Caco-2 (cell line): ENCODE measurements at regions not wholly inside any gene's neighbourhood (a gene's known extent, or its start where the extent isn't known, plus 50 kb on each side); places are given as distances from the start of the nearest gene placed in this dataset.

ENCODE experiments used
- BruUV-seq: library from RNA; stranded (reverse); fragments of 400-500 nt; replicated peaks from 2 replicates; lab custom pipeline; 2021; lab: Mats Ljungman, UMichigan
- CTCF ChIA-PET: fragments of 300-600 bp; sonication (Branson Sonifier 250); formaldehyde crosslinking; loops from one replicate; lab custom pipeline; 2022; ENCODE audit warnings: antibody characterized with exemption; lab: Charles Lee
- POLR2A ChIA-PET: fragments of 300-600 bp; sonication (Branson Sonifier 250); formaldehyde crosslinking; loops from one replicate; lab custom pipeline; 2022; ENCODE audit warnings: antibody characterized with exemption; lab: Charles Lee
- DNase-seq, 2 experiments: peaks; one replicate each; pipeline versions ENCODE4 v3.0.0 to v3.0.0-alpha.2; 2020 to 2022
- H3K27me3 ChIP-seq: replicated peaks from 2 replicates; pipeline ENCODE4 v1.6.0; 2011; ENCODE audit warnings: low read length; ENCODE audit not compliant: control insufficient read depth, insufficient read depth
- H3K36me3 ChIP-seq: 2 replicates; pipeline ENCODE4 v1.5.1; 2011; ENCODE audit warnings: low read length; ENCODE audit not compliant: control insufficient read depth, insufficient read depth
- H3K4me1 ChIP-seq: fragments of 250-450 bp; sonication (Bioruptor Pico); 2 replicates; pipeline ENCODE4 v1.5.1; 2020; ENCODE audit warnings: mild to moderate bottlenecking
- H3K4me3 ChIP-seq: 2 replicates; pipeline ENCODE4 v1.5.1; 2011; ENCODE audit warnings: low read depth, mild to moderate bottlenecking, control low read depth, low read length
- H3K9me3 ChIP-seq: fragments of 250-450 bp; sonication (Bioruptor Pico); 2 replicates; pipeline ENCODE4 v1.5.1; 2020; ENCODE audit warnings: mild to moderate bottlenecking, moderate library complexity
- H3K27ac Mint-ChIP-seq: one replicate; pipeline ENCODE4 v1.8.0; 2022; ENCODE audit warnings: mixed read lengths; ENCODE audit not compliant: unreplicated experiment
- H3K27me3 Mint-ChIP-seq: one replicate; pipeline ENCODE4 v1.8.0; 2022; ENCODE audit warnings: mixed read lengths; ENCODE audit not compliant: insufficient read depth, unreplicated experiment
- H3K36me3 Mint-ChIP-seq: one replicate; pipeline ENCODE4 v1.8.0; 2022; ENCODE audit warnings: mild to moderate bottlenecking, mixed read lengths; ENCODE audit not compliant: insufficient read depth, unreplicated experiment
- H3K4me1 Mint-ChIP-seq: one replicate; pipeline ENCODE4 v1.8.0; 2022; ENCODE audit warnings: low read depth, mixed read lengths; ENCODE audit not compliant: unreplicated experiment
- H3K4me3 Mint-ChIP-seq: one replicate; pipeline ENCODE4 v1.8.0; 2022; ENCODE audit warnings: mild to moderate bottlenecking, moderate library complexity, mixed read lengths; ENCODE audit not compliant: unreplicated experiment
- H3K9me3 Mint-ChIP-seq: one replicate; pipeline ENCODE4 v1.8.0; 2022; ENCODE audit warnings: mixed read lengths; ENCODE audit not compliant: unreplicated experiment
- CTCF ChIP-seq, 2 experiments: fragments of 200-600 bp in 1 of 2; IDR thresholded peaks; 1 replicate in 1 of 2; 2 replicates in 1 of 2; pipeline versions ENCODE4 v1.5.1 to v1.8.0; 2011 to 2022; ENCODE audit warnings: antibody characterized with exemption in 1 of 2, control low read depth in 1 of 2, inconsistent platforms in 1 of 2, low read depth in 1 of 2, low read length in 1 of 2, mild to moderate bottlenecking in 1 of 2, moderate library complexity in 1 of 2; ENCODE audit not compliant: insufficient read depth in 1 of 2, severe bottlenecking in 1 of 2, unreplicated experiment in 1 of 2
- intact Hi-C: fragments of 100-400 bp; cut with micrococcal nuclease; formaldehyde crosslinking; loops from one replicate; pipeline ENCODE4 v1.10.0; 2022; ENCODE audit not compliant: unreplicated experiment

GRCh38 chr5:170168002-170168401 lies 62.3 kb downstream of the FOXI1 start:
- intact Hi-C loops = no loop called here
- peaks cover 4% of the 10 kb centered on the region for H3K27me3 Mint-ChIP-seq

GRCh38 chr5:170168797-170169196 lies 63.1 kb downstream of the FOXI1 start:
- no peaks in the 10 kb centered on the region for H3K36me3 Mint-ChIP-seq
- no peaks in the 10 kb centered on the region for H3K9me3 ChIP-seq

More at GRCh38 chr5:170168002-170168401, 62.3 kb downstream of the FOXI1 start:
- 0 out of 2 replicates have a peak, but pooled peaks cover 6% of the 10 kb centered on the region for H3K4me1 ChIP-seq
- H3K36me3 Mint-ChIP-seq = no peaks in the 10 kb centered on the region
- no peak overlapping the region for H3K27ac Mint-ChIP-seq
- no peaks in the 10 kb centered on the region for H3K36me3 ChIP-seq
- H3K4me3 Mint-ChIP-seq = no peak overlapping the region
- H3K9me3 ChIP-seq = no peaks in the 10 kb centered on the region
- CTCF ChIA-PET = interaction anchor here (0.6 kb wide), 1 partner anchor 12 kb away, joined by 9 read pairs; no protein-coding TSS in a partner anchor
- H3K27me3 ChIP-seq = no peaks in the 10 kb centered on the region
- no peaks in the 10 kb centered on the region for H3K9me3 Mint-ChIP-seq
- TF ChIP-seq CTCF (IDR thresholded peaks at IDR 0.05; ENCODE audit: insufficient read depth in 1 of 2, low read depth in 1 of 2, low read length in 1 of 2, severe bottlenecking in 1 of 2, unreplicated experiment in 1 of 2) = no peak
- POLR2A ChIA-PET = no interaction called here
- no peak overlapping the region for H3K4me3 ChIP-seq
- H3K4me1 Mint-ChIP-seq = no peaks in the 10 kb centered on the region
- no peak for DNase-seq
- no TSS peak for BruUV-seq

GRCh38 chr5:170169996-170170395 lies 62.8 kb upstream of the C5orf58 start:
- peaks cover 4% of the 10 kb centered on the region for H3K27me3 Mint-ChIP-seq
- CTCF ChIA-PET = no interaction called here
- no peak for TF ChIP-seq CTCF (IDR thresholded peaks at IDR 0.05; ENCODE audit: insufficient read depth in 1 of 2, low read depth in 1 of 2, low read length in 1 of 2, severe bottlenecking in 1 of 2, unreplicated experiment in 1 of 2)

More at GRCh38 chr5:170168797-170169196, 63.1 kb downstream of the FOXI1 start:
- ChIA-PET CTCF (no interaction called here), POLR2A (no interaction called here)
- no peak overlapping the region for H3K4me3 Mint-ChIP-seq
- intact Hi-C loops = no loop called here
- no peaks in the 10 kb centered on the region for H3K4me1 Mint-ChIP-seq
- H3K4me1 ChIP-seq = 0 out of 2 replicates have a peak, but pooled peaks cover under 1% of the 10 kb centered on the region
- no peak for TF ChIP-seq CTCF (IDR thresholded peaks at IDR 0.05; ENCODE audit: insufficient read depth in 1 of 2, low read depth in 1 of 2, low read length in 1 of 2, severe bottlenecking in 1 of 2, unreplicated experiment in 1 of 2)
- H3K4me3 ChIP-seq = no peak overlapping the region
- peaks cover 4% of the 10 kb centered on the region for H3K27me3 Mint-ChIP-seq
- H3K9me3 Mint-ChIP-seq = no peaks in the 10 kb centered on the region
- no peak for DNase-seq
- BruUV-seq = no TSS peak
- no peak overlapping the region for H3K27ac Mint-ChIP-seq
- H3K27me3 ChIP-seq = no peaks in the 10 kb centered on the region
- no peaks in the 10 kb centered on the region for H3K36me3 ChIP-seq

More at GRCh38 chr5:170169996-170170395, 62.8 kb upstream of the C5orf58 start:
- no peaks in the 10 kb centered on the region for H3K4me1 Mint-ChIP-seq
- H3K4me3 ChIP-seq = no peak overlapping the region
- H3K4me1 ChIP-seq = no peaks in the 10 kb centered on the region
- no peaks in the 10 kb centered on the region for H3K36me3 Mint-ChIP-seq
- H3K4me3 Mint-ChIP-seq = no peak overlapping the region
- no peaks in the 10 kb centered on the region for H3K9me3 ChIP-seq
- H3K36me3 ChIP-seq = no peaks in the 10 kb centered on the region
- intact Hi-C loops = no loop called here
- no peak for DNase-seq
- no peaks in the 10 kb centered on the region for H3K9me3 Mint-ChIP-seq
- POLR2A ChIA-PET = no interaction called here
- no peak overlapping the region for H3K27ac Mint-ChIP-seq
- no TSS peak for BruUV-seq
- no peaks in the 10 kb centered on the region for H3K27me3 ChIP-seq
